ENCODE measurements at regions not wholly inside any gene's neighbourhood (a gene's known extent, or its start where the extent isn't known, plus 50 kb on each side); places are given as distances from the start of the nearest gene placed in this dataset.
A peak's percentile ranks its signal among the peaks of the same experiment; 100 is the strongest.

GRCh38 chr13:85742355-85742754, 56.9 kb downstream of the SLITRK6 start:
- Histone ChIP-seq H3K4me1 (ENCODE audit: control insufficient read depth, insufficient read depth, low read length) (no peaks in the 10 kb centered on the region), H3K36me3 (ENCODE audit: control insufficient read depth, insufficient read depth, low read length) (no peaks in the 10 kb centered on the region), H3K4me3 (ENCODE audit: low read depth, low read length) (no peak overlapping the region), H3K27ac (ENCODE audit: low read depth, low read length) (no peak overlapping the region), H3K27me3 (ENCODE audit: control insufficient read depth, insufficient read depth, low read length) (no peaks in the 10 kb centered on the region), H3K9me3 (ENCODE audit: control insufficient read depth, insufficient read depth, low read length) (no peaks in the 10 kb centered on the region)
- WGBS (ENCODE audit: insufficient coverage) = no CpG with 5 or more reads among the region's 2 CpGs
- no peak for DNase-seq (ENCODE audit: low read depth in 4 of 6, low spot score in 6 of 6)

GRCh38 chr13:85741017-85741416, 58.2 kb downstream of the SLITRK6 start:
- H3K4me1 ChIP-seq (ENCODE audit: control insufficient read depth, insufficient read depth, low read length) = no peaks in the 10 kb centered on the region
- no peak for DNase-seq (ENCODE audit: low read depth in 4 of 6, low spot score in 6 of 6)
- no peaks in the 10 kb centered on the region for H3K9me3 ChIP-seq (ENCODE audit: control insufficient read depth, insufficient read depth, low read length)
- no peaks in the 10 kb centered on the region for H3K36me3 ChIP-seq (ENCODE audit: control insufficient read depth, insufficient read depth, low read length)
- H3K4me3 ChIP-seq (ENCODE audit: low read depth, low read length) = no peak overlapping the region
- no CpG with 5 or more reads among the region's 3 CpGs for WGBS (ENCODE audit: insufficient coverage)
- H3K27me3 ChIP-seq (ENCODE audit: control insufficient read depth, insufficient read depth, low read length) = no peaks in the 10 kb centered on the region
- no peak overlapping the region for H3K27ac ChIP-seq (ENCODE audit: low read depth, low read length)

GRCh38 chr13:85738696-85739320, 60.4 kb downstream of the SLITRK6 start:
- no peak overlapping the region for H3K27ac ChIP-seq (ENCODE audit: low read depth, low read length)
- H3K4me1 ChIP-seq (ENCODE audit: control insufficient read depth, insufficient read depth, low read length) = no peaks in the 10 kb centered on the region
- no peaks in the 10 kb centered on the region for H3K36me3 ChIP-seq (ENCODE audit: control insufficient read depth, insufficient read depth, low read length)
- no peak for DNase-seq (ENCODE audit: low read depth in 4 of 6, low spot score in 6 of 6)
- no peaks in the 10 kb centered on the region for H3K9me3 ChIP-seq (ENCODE audit: control insufficient read depth, insufficient read depth, low read length)
- 83% methylated on average over 2 of the region's 9 CpGs for WGBS (ENCODE audit: insufficient coverage)
- H3K27me3 ChIP-seq (ENCODE audit: control insufficient read depth, insufficient read depth, low read length) = no peaks in the 10 kb centered on the region
- no peak overlapping the region for H3K4me3 ChIP-seq (ENCODE audit: low read depth, low read length)

- Histone ChIP-seq H3K27ac (ENCODE audit: low read depth, low read length) (no peak overlapping the region), H3K27me3 (ENCODE audit: control insufficient read depth, insufficient read depth, low read length) (no peaks in the 10 kb centered on the region), H3K4me3 (ENCODE audit: low read depth, low read length) (no peak overlapping the region), H3K4me1 (ENCODE audit: control insufficient read depth, insufficient read depth, low read length) (no peaks in the 10 kb centered on the region), H3K36me3 (ENCODE audit: control insufficient read depth, insufficient read depth, low read length) (no peaks in the 10 kb centered on the region), H3K9me3 (ENCODE audit: control insufficient read depth, insufficient read depth, low read length) (no peaks in the 10 kb centered on the region)
- no peak for DNase-seq (ENCODE audit: low read depth in 4 of 6, low spot score in 6 of 6)
- WGBS (ENCODE audit: insufficient coverage) = 100% methylated on average over 1 of the region's 1 CpG
These were observed 61.3 kb downstream of the SLITRK6 start for GRCh38 chr13:85737952-85738351.

GRCh38 chr13:85729296-85729695, 69.9 kb downstream of the SLITRK6 start:
- Histone ChIP-seq H3K9me3 (ENCODE audit: control insufficient read depth, insufficient read depth, low read length) (no peaks in the 10 kb centered on the region), H3K36me3 (ENCODE audit: control insufficient read depth, insufficient read depth, low read length) (no peaks in the 10 kb centered on the region), H3K27ac (ENCODE audit: low read depth, low read length) (no peak overlapping the region), H3K4me1 (ENCODE audit: control insufficient read depth, insufficient read depth, low read length) (no peaks in the 10 kb centered on the region), H3K27me3 (ENCODE audit: control insufficient read depth, insufficient read depth, low read length) (no peaks in the 10 kb centered on the region), H3K4me3 (ENCODE audit: low read depth, low read length) (no peak overlapping the region)
- DNase-seq (ENCODE audit: low read depth in 4 of 6, low spot score in 6 of 6) = no peak

GRCh38 chr13:85728811-85729210, 70.4 kb downstream of the SLITRK6 start:
- no peak for DNase-seq (ENCODE audit: low read depth in 4 of 6, low spot score in 6 of 6)
- Histone ChIP-seq H3K36me3 (ENCODE audit: control insufficient read depth, insufficient read depth, low read length) (no peaks in the 10 kb centered on the region), H3K9me3 (ENCODE audit: control insufficient read depth, insufficient read depth, low read length) (no peaks in the 10 kb centered on the region), H3K4me1 (ENCODE audit: control insufficient read depth, insufficient read depth, low read length) (no peaks in the 10 kb centered on the region), H3K27ac (ENCODE audit: low read depth, low read length) (no peak overlapping the region), H3K27me3 (ENCODE audit: control insufficient read depth, insufficient read depth, low read length) (no peaks in the 10 kb centered on the region), H3K4me3 (ENCODE audit: low read depth, low read length) (no peak overlapping the region)

GRCh38 chr13:85725433-85725832, 73.8 kb downstream of the SLITRK6 start:
- H3K36me3 ChIP-seq (ENCODE audit: control insufficient read depth, insufficient read depth, low read length) = no peaks in the 10 kb centered on the region
- no peaks in the 10 kb centered on the region for H3K9me3 ChIP-seq (ENCODE audit: control insufficient read depth, insufficient read depth, low read length)
- no peaks in the 10 kb centered on the region for H3K27me3 ChIP-seq (ENCODE audit: control insufficient read depth, insufficient read depth, low read length)
- no peak overlapping the region for H3K27ac ChIP-seq (ENCODE audit: low read depth, low read length)
- WGBS (ENCODE audit: insufficient coverage) = no CpG with 5 or more reads among the region's 2 CpGs
- DNase-seq (ENCODE audit: low read depth in 4 of 6, low spot score in 6 of 6) = no peak
- no peaks in the 10 kb centered on the region for H3K4me1 ChIP-seq (ENCODE audit: control insufficient read depth, insufficient read depth, low read length)
- no peak overlapping the region for H3K4me3 ChIP-seq (ENCODE audit: low read depth, low read length)

- no peaks in the 10 kb centered on the region for H3K9me3 ChIP-seq (ENCODE audit: control insufficient read depth, insufficient read depth, low read length)
- no peaks in the 10 kb centered on the region for H3K27me3 ChIP-seq (ENCODE audit: control insufficient read depth, insufficient read depth, low read length)
- no peak for DNase-seq (ENCODE audit: low read depth in 4 of 6, low spot score in 6 of 6)
- H3K4me1 ChIP-seq (ENCODE audit: control insufficient read depth, insufficient read depth, low read length) = no peaks in the 10 kb centered on the region
- no peaks in the 10 kb centered on the region for H3K36me3 ChIP-seq (ENCODE audit: control insufficient read depth, insufficient read depth, low read length)
- no peak overlapping the region for H3K27ac ChIP-seq (ENCODE audit: low read depth, low read length)
- WGBS (ENCODE audit: insufficient coverage) = 92% methylated on average over 3 of the region's 12 CpGs
- H3K4me3 ChIP-seq (ENCODE audit: low read depth, low read length) = no peak overlapping the region
These were observed 74.4 kb downstream of the SLITRK6 start for GRCh38 chr13:85724546-85725432.

- H3K27ac ChIP-seq (ENCODE audit: low read depth, low read length) = no peak overlapping the region
- H3K4me3 ChIP-seq (ENCODE audit: low read depth, low read length) = no peak overlapping the region
- H3K9me3 ChIP-seq (ENCODE audit: control insufficient read depth, insufficient read depth, low read length) = no peaks in the 10 kb centered on the region
- no peaks in the 10 kb centered on the region for H3K27me3 ChIP-seq (ENCODE audit: control insufficient read depth, insufficient read depth, low read length)
- no peaks in the 10 kb centered on the region for H3K4me1 ChIP-seq (ENCODE audit: control insufficient read depth, insufficient read depth, low read length)
- H3K36me3 ChIP-seq (ENCODE audit: control insufficient read depth, insufficient read depth, low read length) = no peaks in the 10 kb centered on the region
- DNase-seq (ENCODE audit: low read depth in 4 of 6, low spot score in 6 of 6) = no peak
- WGBS (ENCODE audit: insufficient coverage) = no CpG with 5 or more reads among the region's 1 CpG
These were observed 79.5 kb downstream of the SLITRK6 start for GRCh38 chr13:85719749-85720148.

GRCh38 chr13:85717921-85718320, 81.3 kb downstream of the SLITRK6 start:
- H3K9me3 ChIP-seq (ENCODE audit: control insufficient read depth, insufficient read depth, low read length) = no peaks in the 10 kb centered on the region
- peak in 1 of 6 donors; percentile 10 for DNase-seq (ENCODE audit: low read depth in 4 of 6, low spot score in 6 of 6)
- H3K4me3 ChIP-seq (ENCODE audit: low read depth, low read length) = no peak overlapping the region
- no peaks in the 10 kb centered on the region for H3K36me3 ChIP-seq (ENCODE audit: control insufficient read depth, insufficient read depth, low read length)
- no peaks in the 10 kb centered on the region for H3K27me3 ChIP-seq (ENCODE audit: control insufficient read depth, insufficient read depth, low read length)
- no CpG with 5 or more reads among the region's 3 CpGs for WGBS (ENCODE audit: insufficient coverage)
- H3K4me1 ChIP-seq (ENCODE audit: control insufficient read depth, insufficient read depth, low read length) = no peaks in the 10 kb centered on the region
- H3K27ac ChIP-seq (ENCODE audit: low read depth, low read length) = no peak overlapping the region

Measured in spinal cord (tissue), 9 donors.